Keratinocyte (primary cell): ENCODE measurements at regions not wholly inside any gene's neighbourhood (a gene's known extent, or its start where the extent isn't known, plus 50 kb on each side); places are given as distances from the start of the nearest gene placed in this dataset.

Source experiments
- DNase-seq: peaks from one replicate; pipeline ENCODE4 v3.0.0-alpha.2; 2011; ENCODE audit warnings: low read depth, missing footprints, low spot score
- FAIRE-seq: peaks from 2 replicates; lab custom pipeline; 2011; peaks lifted over from hg19 to GRCh38; lab: Jason Lieb, UNC
- H2AFZ ChIP-seq: 2 replicates; pipeline ENCODE4 v1.6.0; 2012; ENCODE audit warnings: low read length, control low read depth, inconsistent platforms; ENCODE audit not compliant: control insufficient read depth
- H3K27ac ChIP-seq: 2 replicates; pipeline ENCODE4 v1.5.1; 2011; ENCODE audit warnings: low read length; ENCODE audit not compliant: control insufficient read depth, insufficient read depth
- H3K27me3 ChIP-seq: 3 replicates; pipeline ENCODE4 v1.6.0; 2011; ENCODE audit warnings: low read length; ENCODE audit not compliant: control insufficient read depth, insufficient read depth; ENCODE audit errors: extremely low read depth
- H3K36me3 ChIP-seq, 2 experiments: 2 replicates in 1 of 2; 3 replicates in 1 of 2; pipeline ENCODE4 v1.5.1; 2011; ENCODE audit warnings: low read length in 2 of 2, mild to moderate bottlenecking in 1 of 2; ENCODE audit not compliant: control insufficient read depth in 2 of 2, insufficient read depth in 2 of 2; ENCODE audit errors: extremely low read depth in 1 of 2
- H3K4me1 ChIP-seq: 3 replicates; pipeline ENCODE4 v1.5.1; 2011; ENCODE audit warnings: low read length; ENCODE audit not compliant: control insufficient read depth, insufficient read depth; ENCODE audit errors: extremely low read depth
- H3K4me2 ChIP-seq: 3 replicates; pipeline ENCODE4 v1.6.0; 2011; ENCODE audit warnings: low read depth, low read length; ENCODE audit not compliant: control insufficient read depth, insufficient read depth; ENCODE audit errors: extremely low read depth
- H3K4me3 ChIP-seq, 3 experiments: fragments of 200-600 bp in 1 of 3; sonication (generic) in 1 of 3; 2 replicates in 2 of 3; 3 replicates in 1 of 3; pipeline ENCODE4 v1.5.1; 2011 to 2016; ENCODE audit warnings: low read length in 3 of 3, mild to moderate bottlenecking in 3 of 3, control low read depth in 2 of 3, inconsistent platforms in 1 of 3, low read depth in 1 of 3, mixed read lengths in 1 of 3, mixed run types in 1 of 3, moderate library complexity in 1 of 3; ENCODE audit not compliant: control insufficient read depth in 2 of 3, insufficient read depth in 2 of 3; ENCODE audit errors: extremely low read depth in 1 of 3
- H3K79me2 ChIP-seq: 2 replicates; pipeline ENCODE4 v1.6.0; 2012; ENCODE audit warnings: low read length; ENCODE audit not compliant: control insufficient read depth, insufficient read depth
- H3K9ac ChIP-seq: 3 replicates; pipeline ENCODE4 v1.6.0; 2011; ENCODE audit warnings: low read length; ENCODE audit not compliant: control insufficient read depth, insufficient read depth; ENCODE audit errors: extremely low read depth
- H3K9me1 ChIP-seq: 3 replicates; pipeline ENCODE4 v1.6.0; 2011; ENCODE audit warnings: low read length; ENCODE audit not compliant: control insufficient read depth, insufficient read depth; ENCODE audit errors: extremely low read depth
- H3K9me3 ChIP-seq: 2 replicates; pipeline ENCODE4 v1.5.1; 2012; ENCODE audit warnings: low read depth, low read length; ENCODE audit not compliant: control insufficient read depth
- H4K20me1 ChIP-seq: 3 replicates; pipeline ENCODE4 v1.6.0; 2011; ENCODE audit warnings: low read length; ENCODE audit not compliant: control insufficient read depth, insufficient read depth; ENCODE audit errors: extremely low read depth
- EZH2 ChIP-seq: IDR thresholded peaks from one replicate; pipeline ENCODE4 v1.6.1; 2012; ENCODE audit warnings: inconsistent platforms, mild to moderate bottlenecking, low read length, moderate library complexity
- dilution Hi-C: fragments of 300-500 bp; cut with MboI; formaldehyde crosslinking; loops from one replicate; pipeline ENCODE4 v1.7.0; 2020; ENCODE audit warnings: low sequenced_read_pairs; ENCODE audit not compliant: extremely low pct_ligation_motif_present
- TF ChIP-seq, protein P1 (sequence below), 3 experiments: IDR thresholded peaks in 1 of 3; conservative IDR thresholded peaks in 1 of 3; optimal IDR thresholded peaks in 1 of 3; 2 replicates in 2 of 3; 3 replicates in 1 of 3; pipeline versions ENCODE3 to v1.5.1; 2011; ENCODE audit warnings: low read length in 3 of 3, mild to moderate bottlenecking in 3 of 3, moderate library complexity in 2 of 3, control low read depth in 1 of 3, inconsistent platforms in 1 of 3; ENCODE audit not compliant: insufficient read depth in 2 of 3; ENCODE audit errors: extremely low read depth in 1 of 3

DNA sequence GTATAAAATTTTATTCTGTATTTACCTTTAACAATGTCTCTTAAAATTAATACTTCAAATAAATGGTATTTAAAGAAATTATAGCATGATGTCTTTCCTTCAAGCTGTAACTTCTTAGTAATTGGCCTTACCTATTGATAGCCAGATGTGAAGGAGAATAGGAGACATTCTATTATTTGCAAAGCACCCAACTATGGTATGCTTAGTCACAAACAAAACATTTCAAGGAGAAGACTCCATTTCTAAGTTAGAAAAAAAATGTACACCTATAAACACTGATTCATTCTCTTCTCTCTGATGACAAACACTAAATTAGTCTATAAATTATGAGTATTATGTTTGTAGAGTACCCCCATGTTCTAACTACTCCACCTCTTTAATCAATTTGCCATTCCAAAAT is 66.4 kb downstream of the NKX6-1 start:
- FAIRE-seq (no peak), DNase-seq (no peak)
- Histone ChIP-seq H4K20me1 (no peaks in the 10 kb centered on the region), H3K27me3 (no peaks in the 10 kb centered on the region), H3K4me3 (no peak overlapping the region), H2AFZ (no peak overlapping the region), H3K36me3 (no peaks in the 10 kb centered on the region), H3K79me2 (no peaks in the 10 kb centered on the region), H3K4me2 (no peak overlapping the region), H3K9me1 (no peaks in the 10 kb centered on the region), H3K27ac (no peak overlapping the region), H3K9ac (no peak overlapping the region), H3K9me3 (no peaks in the 10 kb centered on the region), H3K4me1 (no peaks in the 10 kb centered on the region)
- no peak for TF ChIP-seq EZH2
- TF ChIP-seq, protein P1, sequence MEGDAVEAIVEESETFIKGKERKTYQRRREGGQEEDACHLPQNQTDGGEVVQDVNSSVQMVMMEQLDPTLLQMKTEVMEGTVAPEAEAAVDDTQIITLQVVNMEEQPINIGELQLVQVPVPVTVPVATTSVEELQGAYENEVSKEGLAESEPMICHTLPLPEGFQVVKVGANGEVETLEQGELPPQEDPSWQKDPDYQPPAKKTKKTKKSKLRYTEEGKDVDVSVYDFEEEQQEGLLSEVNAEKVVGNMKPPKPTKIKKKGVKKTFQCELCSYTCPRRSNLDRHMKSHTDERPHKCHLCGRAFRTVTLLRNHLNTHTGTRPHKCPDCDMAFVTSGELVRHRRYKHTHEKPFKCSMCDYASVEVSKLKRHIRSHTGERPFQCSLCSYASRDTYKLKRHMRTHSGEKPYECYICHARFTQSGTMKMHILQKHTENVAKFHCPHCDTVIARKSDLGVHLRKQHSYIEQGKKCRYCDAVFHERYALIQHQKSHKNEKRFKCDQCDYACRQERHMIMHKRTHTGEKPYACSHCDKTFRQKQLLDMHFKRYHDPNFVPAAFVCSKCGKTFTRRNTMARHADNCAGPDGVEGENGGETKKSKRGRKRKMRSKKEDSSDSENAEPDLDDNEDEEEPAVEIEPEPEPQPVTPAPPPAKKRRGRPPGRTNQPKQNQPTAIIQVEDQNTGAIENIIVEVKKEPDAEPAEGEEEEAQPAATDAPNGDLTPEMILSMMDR (optimal IDR thresholded peaks at IDR 0.05 in 1 of 3, IDR thresholded peaks at IDR 0.05 in 1 of 3, conservative IDR thresholded peaks at IDR 0.05 in 1 of 3; ENCODE audit: extremely low read depth in 1 of 3, insufficient read depth in 2 of 3, low read length in 3 of 3), result no peak
- dilution Hi-C loops, result no loop called here

DNA sequence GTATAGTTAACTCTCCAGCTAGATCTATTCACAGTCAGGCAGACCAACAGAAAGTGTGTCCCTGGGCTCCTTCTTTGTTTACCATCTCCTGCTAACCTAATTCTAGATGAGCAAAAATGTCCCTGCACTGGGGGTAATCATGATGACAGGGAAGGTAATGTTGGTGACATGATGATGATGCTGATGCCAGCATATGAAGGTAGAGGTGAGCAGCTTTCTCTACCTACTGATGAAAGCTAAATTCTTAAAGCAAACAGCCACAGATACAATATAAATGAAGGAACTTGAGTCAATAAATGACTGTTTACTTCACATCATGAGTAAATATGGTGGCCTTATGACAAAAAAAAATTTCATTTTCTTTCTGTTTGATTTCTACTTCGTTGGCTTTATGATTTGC is 78.5 kb downstream of the NKX6-1 start:
- dilution Hi-C loops, result no loop called here
- H3K36me3 ChIP-seq, result no peaks in the 10 kb centered on the region
- no peaks in the 10 kb centered on the region for H3K79me2 ChIP-seq
- FAIRE-seq, result no peak
- peaks cover 2% of the 10 kb centered on the region for H3K27me3 ChIP-seq
- H2AFZ ChIP-seq, result no peak overlapping the region
- no peaks in the 10 kb centered on the region for H4K20me1 ChIP-seq
- no peaks in the 10 kb centered on the region for H3K9me3 ChIP-seq
- no peak for TF ChIP-seq EZH2
- TF ChIP-seq, protein P1 (optimal IDR thresholded peaks at IDR 0.05 in 1 of 3, IDR thresholded peaks at IDR 0.05 in 1 of 3, conservative IDR thresholded peaks at IDR 0.05 in 1 of 3; ENCODE audit: extremely low read depth in 1 of 3, insufficient read depth in 2 of 3, low read length in 3 of 3), result no peak
- H3K9me1 ChIP-seq, result no peaks in the 10 kb centered on the region
- DNase-seq, result no peak
- no peak overlapping the region for H3K9ac ChIP-seq
- H3K27ac ChIP-seq, result no peak overlapping the region
- no peak overlapping the region for H3K4me3 ChIP-seq
- H3K4me2 ChIP-seq, result no peak overlapping the region
- no peaks in the 10 kb centered on the region for H3K4me1 ChIP-seq
